ENCODE measurements at regions not wholly inside any gene's neighbourhood (a gene's known extent, or its start where the extent isn't known, plus 50 kb on each side); places are given as distances from the start of the nearest gene placed in this dataset.

- no peak overlapping the region for H3K4me3 ChIP-seq
- no peak for ATAC-seq
Measured at GRCh38 chr5:28862860-28863196, 1824.4 kb upstream of the CDH9 start.

GRCh38 chr5:28862137-28862859, 1823.9 kb upstream of the CDH9 start:
- Histone ChIP-seq H3K4me1 (ENCODE audit: insufficient read depth) (no peaks in the 10 kb centered on the region; the same call in 1 of the 2 replicates), H3K4me2 (no peak overlapping the region), H3K79me2 (replicated peaks; ENCODE audit: insufficient read depth) (no peaks in the 10 kb centered on the region), H3K27ac (ENCODE audit: low read depth) (no peak overlapping the region), H3K4me3 (no peak overlapping the region), H3K36me3 (ENCODE audit: insufficient read depth) (no peaks in the 10 kb centered on the region), H3K9me2 (ENCODE audit: insufficient read depth) (no peaks in the 10 kb centered on the region), H3F3A (replicated peaks; ENCODE audit: low read depth) (no peaks in the 10 kb centered on the region), H3K27me3 (ENCODE audit: insufficient read depth) (no peaks in the 10 kb centered on the region), H4K20me1 (replicated peaks; ENCODE audit: insufficient read depth) (no peaks in the 10 kb centered on the region), H2AFZ (no peak overlapping the region)
- H3K9me3 Mint-ChIP-seq, result no peaks in the 10 kb centered on the region
- H3K27ac Mint-ChIP-seq, result no peak overlapping the region
- no peak for TF ChIP-seq POLR2AphosphoS5 (IDR thresholded peaks at IDR 0.05; ENCODE audit: low read depth)
- peaks cover 6% of the 10 kb centered on the region for H3K27me3 Mint-ChIP-seq (ENCODE audit: insufficient read depth, low read depth, poor library complexity)
- ATAC-seq (no peak), DNase-seq (ENCODE audit: low spot score) (no peak)
- H3K4me1 Mint-ChIP-seq, result 0 out of 3 replicates have a peak, but pooled peaks cover 3% of the 10 kb centered on the region
- no peaks in the 10 kb centered on the region for H3K36me3 Mint-ChIP-seq (ENCODE audit: low read depth)
- H3K4me3 Mint-ChIP-seq, result no peak overlapping the region

More at GRCh38 chr5:28862860-28863196, 1824.4 kb upstream of the CDH9 start:
- Mint-ChIP-seq H3K4me3 (no peak overlapping the region), H3K27ac (no peak overlapping the region), H3K9me3 (no peaks in the 10 kb centered on the region), H3K27me3 (ENCODE audit: insufficient read depth, low read depth, poor library complexity) (peaks cover 6% of the 10 kb centered on the region), H3K4me1 (0 out of 3 replicates have a peak, but pooled peaks cover 3% of the 10 kb centered on the region), H3K36me3 (ENCODE audit: low read depth) (no peaks in the 10 kb centered on the region)
- no peak overlapping the region for H2AFZ ChIP-seq
- no peaks in the 10 kb centered on the region for H3K9me2 ChIP-seq (ENCODE audit: insufficient read depth)
- no peak for DNase-seq (ENCODE audit: low spot score)
- no peak overlapping the region for H3K27ac ChIP-seq (ENCODE audit: low read depth)
- H3K4me2 ChIP-seq, result no peak overlapping the region
- no peaks in the 10 kb centered on the region for H3K36me3 ChIP-seq (ENCODE audit: insufficient read depth)
- H3K4me1 ChIP-seq (ENCODE audit: insufficient read depth), result no peaks in the 10 kb centered on the region; the same call in 1 of the 2 replicates
- H3K79me2 ChIP-seq (replicated peaks; ENCODE audit: insufficient read depth), result no peaks in the 10 kb centered on the region
- no peak for TF ChIP-seq ZNF331 (CRISPR knock-in tag; IDR thresholded peaks at IDR 0.05; ENCODE audit: low read depth)
- no peak for TF ChIP-seq JUNB (IDR thresholded peaks at IDR 0.05; ENCODE audit: unreplicated experiment)
- no peak for TF ChIP-seq POLR2AphosphoS5 (IDR thresholded peaks at IDR 0.05; ENCODE audit: low read depth)
- no peak for TF ChIP-seq EZH2 (IDR thresholded peaks at IDR 0.05; ENCODE audit: low read depth, unreplicated experiment)
- H4K20me1 ChIP-seq (replicated peaks; ENCODE audit: insufficient read depth), result no peaks in the 10 kb centered on the region
- no peaks in the 10 kb centered on the region for H3F3A ChIP-seq (replicated peaks; ENCODE audit: low read depth)
- H3K27me3 ChIP-seq (ENCODE audit: insufficient read depth), result no peaks in the 10 kb centered on the region

GRCh38 chr5:28855626-28856025, 1817.2 kb upstream of the CDH9 start:
- H3K4me1 Mint-ChIP-seq, result 0 out of 3 replicates have a peak, but pooled peaks cover 3% of the 10 kb centered on the region
- Histone ChIP-seq H2AFZ (no peak overlapping the region), H3K4me3 (no peak overlapping the region), H3K79me2 (replicated peaks; ENCODE audit: insufficient read depth) (no peaks in the 10 kb centered on the region), H3K9me2 (ENCODE audit: insufficient read depth) (no peaks in the 10 kb centered on the region; the same call in 1 of the 2 replicates), H3K4me1 (ENCODE audit: insufficient read depth) (no peaks in the 10 kb centered on the region), H3K36me3 (ENCODE audit: insufficient read depth) (no peaks in the 10 kb centered on the region), H4K20me1 (replicated peaks; ENCODE audit: insufficient read depth) (no peaks in the 10 kb centered on the region), H3F3A (replicated peaks; ENCODE audit: low read depth) (no peaks in the 10 kb centered on the region), H3K27me3 (ENCODE audit: insufficient read depth) (no peaks in the 10 kb centered on the region), H3K27ac (ENCODE audit: low read depth) (no peak overlapping the region), H3K4me2 (no peak overlapping the region)
- H3K4me3 Mint-ChIP-seq, result no peak overlapping the region
- H3K9me3 Mint-ChIP-seq, result no peaks in the 10 kb centered on the region; the same call in 2 of the 3 replicates
- ATAC-seq (no peak), DNase-seq (ENCODE audit: low spot score) (no peak)
- no peak overlapping the region for H3K27ac Mint-ChIP-seq
- no peaks in the 10 kb centered on the region for H3K27me3 Mint-ChIP-seq (ENCODE audit: insufficient read depth, low read depth, poor library complexity)
- no peaks in the 10 kb centered on the region for H3K36me3 Mint-ChIP-seq (ENCODE audit: low read depth)
- TF ChIP-seq NANOG (IDR thresholded peaks at IDR 0.05; ENCODE audit: borderline replicate concordance), result no peak
- no peak for TF ChIP-seq CREB1 (CRISPR knock-in tag; IDR thresholded peaks at IDR 0.05; ENCODE audit: low read depth)

All from GM23338 (cell line).